SK-N-SH (cell line): ENCODE measurements at regions not wholly inside any gene's neighbourhood (a gene's known extent, or its start where the extent isn't known, plus 50 kb on each side); places are given as distances from the start of the nearest gene placed in this dataset.

Experiments
- CTCF ChIA-PET: fragments of 300-600, 350-600 bp; formaldehyde crosslinking; extraction: SDS; loops from one replicate; lab custom pipeline; 2021; lab: Yijun Ruan, JAX
- POLR2A ChIA-PET: fragments of 350-600 bp; sonication (Branson Sonifier 250); formaldehyde crosslinking; extraction: SDS; loops from one replicate; lab custom pipeline; 2020; ENCODE audit warnings: antibody characterized with exemption, inconsistent platforms; lab: Yijun Ruan, JAX
- DNase-seq: peaks from one replicate; pipeline ENCODE4 v3.0.0; 2012
- H2AFZ ChIP-seq: fragments of 200-600 bp; sonication (generic); 2 replicates; pipeline ENCODE4 v1.8.1; 2016; ENCODE audit warnings: antibody characterized with exemption, mild to moderate bottlenecking, low read depth
- H3F3A ChIP-seq: fragments of 200-600 bp; sonication (generic); replicated peaks from 2 replicates; pipeline ENCODE3; 2016; ENCODE audit warnings: antibody characterized with exemption, mild to moderate bottlenecking; ENCODE audit not compliant: insufficient read depth
- H3K27ac ChIP-seq, 2 experiments: fragments of 200-500 bp in 1 of 2; fragments of 200-600 bp in 1 of 2; sonication (Bioruptor generic) in 1 of 2; sonication (generic), shearing (Covaris generic) in 1 of 2; 2 replicates each; pipeline versions ENCODE4 v1.5.1 to v1.6.1; 2014 to 2016; ENCODE audit warnings: low read depth in 2 of 2, inconsistent platforms in 1 of 2, low read length in 1 of 2, mild to moderate bottlenecking in 1 of 2, mixed read lengths in 1 of 2
- H3K27me3 ChIP-seq: fragments of 200-600 bp; sonication (generic), shearing (Covaris generic); 2 replicates; pipeline ENCODE4 v1.6.1; 2016; ENCODE audit warnings: mixed run types; ENCODE audit not compliant: insufficient read depth
- H3K36me3 ChIP-seq, 2 experiments: fragments of 200-500 bp in 1 of 2; fragments of 200-600 bp in 1 of 2; sonication (Bioruptor generic) in 1 of 2; sonication (generic) in 1 of 2; replicated peaks in 1 of 2; 2 replicates each; pipeline versions ENCODE3 to v1.5.1; 2014 to 2016; ENCODE audit warnings: low read length in 1 of 2, mild to moderate bottlenecking in 1 of 2; ENCODE audit not compliant: insufficient read depth in 2 of 2, control insufficient read depth in 1 of 2
- H3K4me1 ChIP-seq, 2 experiments: fragments of 200-500 bp in 1 of 2; fragments of 200-600 bp in 1 of 2; sonication (Bioruptor generic) in 1 of 2; sonication (generic), shearing (Covaris generic) in 1 of 2; 2 replicates each; pipeline versions ENCODE4 v1.5.1 to v1.6.1; 2014 to 2016; ENCODE audit warnings: low read depth in 1 of 2, low read length in 1 of 2, mixed run types in 1 of 2; ENCODE audit not compliant: insufficient read depth in 2 of 2, control insufficient read depth in 1 of 2
- H3K4me2 ChIP-seq: fragments of 200-600 bp; sonication (generic), shearing (Covaris generic); 2 replicates; pipeline ENCODE4 v1.6.1; 2017; ENCODE audit warnings: mixed run types
- H3K4me3 ChIP-seq, 2 experiments: fragments of 200-500 bp in 1 of 2; fragments of 200-600 bp in 1 of 2; sonication (Bioruptor generic) in 1 of 2; sonication (generic), shearing (Covaris generic) in 1 of 2; 2 replicates each; pipeline versions ENCODE4 v1.5.1 to v1.8.1; 2014 to 2016; ENCODE audit warnings: low read depth in 2 of 2, inconsistent platforms in 1 of 2, low read length in 1 of 2, mild to moderate bottlenecking in 1 of 2, mixed read lengths in 1 of 2, moderate library complexity in 1 of 2
- H3K79me2 ChIP-seq: fragments of 200-600 bp; sonication (generic); 2 replicates; pipeline ENCODE4 v1.8.1; 2017; ENCODE audit warnings: mild to moderate bottlenecking; ENCODE audit not compliant: insufficient read depth
- H3K9ac ChIP-seq: fragments of 200-600 bp; sonication (generic); 2 replicates; pipeline ENCODE4 v1.6.1; 2017; ENCODE audit warnings: mixed run types
- H3K9me2 ChIP-seq: fragments of 200-600 bp; sonication (generic); 2 replicates; pipeline ENCODE4 v1.6.1; 2017; ENCODE audit warnings: mixed run types
- H3K9me3 ChIP-seq: fragments of 200-600 bp; sonication (generic); 2 replicates; pipeline ENCODE4 v1.6.1; 2017; ENCODE audit warnings: mixed run types, mild to moderate bottlenecking, moderate library complexity
- H4K20me1 ChIP-seq: fragments of 200-600 bp; sonication (generic); 2 replicates; pipeline ENCODE4 v1.6.1; 2017; ENCODE audit warnings: mild to moderate bottlenecking, mixed run types; ENCODE audit not compliant: insufficient read depth
- ELF1 ChIP-seq: IDR thresholded peaks from 2 replicates; pipeline ENCODE4 v1.4.0; 2012
- EP300 ChIP-seq, 2 experiments: IDR thresholded peaks; 2 replicates each; pipeline versions ENCODE4 v1.4.0 to v1.6.1; 2012; ENCODE audit warnings: borderline replicate concordance in 1 of 2, low read depth in 1 of 2, low read length in 1 of 2
- FOSL2 ChIP-seq: IDR thresholded peaks from 2 replicates; pipeline ENCODE4 v1.4.0; 2012; ENCODE audit warnings: low read depth, mild to moderate bottlenecking, moderate library complexity, borderline replicate concordance
- FOXJ3 ChIP-seq: sonication (generic); formaldehyde crosslinking; IDR thresholded peaks from 2 replicates; pipeline ENCODE4 v1.5.1; 2020; ENCODE audit warnings: mild to moderate bottlenecking, missing genetic modification reagents
- JUND ChIP-seq: IDR thresholded peaks from 2 replicates; pipeline ENCODE4 v1.4.0; 2012
- MEF2A ChIP-seq: IDR thresholded peaks from 2 replicates; pipeline ENCODE4 v1.4.0; 2012; ENCODE audit warnings: low read depth, borderline replicate concordance
- NFIC ChIP-seq: IDR thresholded peaks from 2 replicates; pipeline ENCODE4 v1.4.0; 2012; ENCODE audit warnings: borderline replicate concordance
- POLR2AphosphoS5 ChIP-seq: IDR thresholded peaks from 2 replicates; pipeline ENCODE4 v1.6.1; 2012; ENCODE audit warnings: low read depth, low read length
- RAD21 ChIP-seq: IDR thresholded peaks from 2 replicates; pipeline ENCODE4 v1.6.1; 2012; ENCODE audit warnings: mild to moderate bottlenecking, low read length
- RCOR1 ChIP-seq: fragments of 150-350 bp; IDR thresholded peaks from 2 replicates; pipeline ENCODE4 v1.6.1; 2017; ENCODE audit warnings: antibody characterized with exemption, low read length
- SMC3 ChIP-seq: IDR thresholded peaks from 2 replicates; pipeline ENCODE4 v1.6.1; 2012; ENCODE audit warnings: low read depth, low read length, improper control_type of control experiment
- TAF1 ChIP-seq: IDR thresholded peaks from 2 replicates; pipeline ENCODE4 v1.6.1; 2012; ENCODE audit warnings: low read depth, mild to moderate bottlenecking, low read length, moderate library complexity, borderline replicate concordance
- TCF12 ChIP-seq: IDR thresholded peaks from 2 replicates; pipeline ENCODE4 v1.4.0; 2012
- TEAD4 ChIP-seq: IDR thresholded peaks from 2 replicates; pipeline ENCODE4 v1.4.0; 2012; ENCODE audit warnings: mild to moderate bottlenecking, borderline replicate concordance; ENCODE audit not compliant: insufficient read depth
- WGBS: methylation state at CpG from one replicate; pipeline ENCODE4 v1.1.6; 2017; ENCODE audit warnings: low lambda C conversion rate; 5-methylcytosine and 5-hydroxymethylcytosine counted together
- TF ChIP-seq, protein P1 (sequence below): IDR thresholded peaks from 2 replicates; pipeline ENCODE4 v1.6.1; 2012; ENCODE audit warnings: mild to moderate bottlenecking, low read depth, low read length, moderate library complexity
- TF ChIP-seq, protein P2 (sequence below): IDR thresholded peaks from 2 replicates; pipeline ENCODE4 v1.4.0; 2012; ENCODE audit warnings: low read depth, borderline replicate concordance

DNA sequence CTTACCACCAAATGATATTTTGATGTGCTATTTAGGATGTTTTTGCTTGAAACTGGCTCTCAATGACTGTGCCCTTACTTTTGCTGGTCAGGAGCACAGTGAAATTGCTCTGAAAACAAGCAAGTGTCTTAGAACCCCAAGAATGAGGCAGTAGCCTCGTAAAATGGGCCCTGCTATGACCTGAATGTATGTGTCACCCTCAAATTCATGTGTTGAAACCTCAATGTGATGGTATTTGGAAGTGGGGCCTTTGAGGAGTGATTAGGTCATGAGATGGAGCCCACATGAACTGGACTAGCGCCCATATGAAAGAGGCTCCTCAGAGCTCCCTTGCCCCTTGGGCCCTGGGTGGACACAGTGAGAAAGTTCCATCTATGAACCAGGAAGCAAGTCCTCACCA, 155.2 kb downstream of the ZIC5 start:
- Histone ChIP-seq H3K9me2 (no peaks in the 10 kb centered on the region), H3K79me2 (no peaks in the 10 kb centered on the region), H3K4me2 (no peak overlapping the region), H3K4me1 (peaks cover 0 to 2% of the 10 kb centered on the region in 2 experiments; a peak in 1 of 4 replicates), H2AFZ (no peak overlapping the region), H4K20me1 (no peaks in the 10 kb centered on the region), H3K36me3 (no peaks in the 10 kb centered on the region), H3K27me3 (no peaks in the 10 kb centered on the region), H3K9me3 (no peaks in the 10 kb centered on the region), H3K4me3 (no peak overlapping the region), H3F3A (peaks cover 6% of the 10 kb centered on the region), H3K9ac (no peak overlapping the region), H3K27ac (no peak overlapping the region)
- CTCF ChIA-PET = interaction anchor here (1.2 kb wide), 1 partner anchor 31 kb away, joined by 4 read pairs; no protein-coding TSS in a partner anchor
- WGBS = 37% methylated on average over 2 of the region's 2 CpGs
- DNase-seq = no peak
- POLR2A ChIA-PET = no interaction called here
- TF ChIP-seq FOSL2 (no peak), EP300 (IDR thresholded peaks at IDR 0.05; ENCODE audit: borderline replicate concordance in 1 of 2, low read depth in 1 of 2, low read length in 1 of 2) (no peak), NFIC (no peak), SMC3 (no peak), MEF2A (no peak), POLR2AphosphoS5 (no peak), JUND (no peak), ELF1 (no peak), TAF1 (no peak), TCF12 (no peak), TEAD4 (no peak), RAD21 (no peak), RCOR1 (no peak), FOXJ3 (CRISPR knock-in tag) (no peak)
- TF ChIP-seq, protein P1, sequence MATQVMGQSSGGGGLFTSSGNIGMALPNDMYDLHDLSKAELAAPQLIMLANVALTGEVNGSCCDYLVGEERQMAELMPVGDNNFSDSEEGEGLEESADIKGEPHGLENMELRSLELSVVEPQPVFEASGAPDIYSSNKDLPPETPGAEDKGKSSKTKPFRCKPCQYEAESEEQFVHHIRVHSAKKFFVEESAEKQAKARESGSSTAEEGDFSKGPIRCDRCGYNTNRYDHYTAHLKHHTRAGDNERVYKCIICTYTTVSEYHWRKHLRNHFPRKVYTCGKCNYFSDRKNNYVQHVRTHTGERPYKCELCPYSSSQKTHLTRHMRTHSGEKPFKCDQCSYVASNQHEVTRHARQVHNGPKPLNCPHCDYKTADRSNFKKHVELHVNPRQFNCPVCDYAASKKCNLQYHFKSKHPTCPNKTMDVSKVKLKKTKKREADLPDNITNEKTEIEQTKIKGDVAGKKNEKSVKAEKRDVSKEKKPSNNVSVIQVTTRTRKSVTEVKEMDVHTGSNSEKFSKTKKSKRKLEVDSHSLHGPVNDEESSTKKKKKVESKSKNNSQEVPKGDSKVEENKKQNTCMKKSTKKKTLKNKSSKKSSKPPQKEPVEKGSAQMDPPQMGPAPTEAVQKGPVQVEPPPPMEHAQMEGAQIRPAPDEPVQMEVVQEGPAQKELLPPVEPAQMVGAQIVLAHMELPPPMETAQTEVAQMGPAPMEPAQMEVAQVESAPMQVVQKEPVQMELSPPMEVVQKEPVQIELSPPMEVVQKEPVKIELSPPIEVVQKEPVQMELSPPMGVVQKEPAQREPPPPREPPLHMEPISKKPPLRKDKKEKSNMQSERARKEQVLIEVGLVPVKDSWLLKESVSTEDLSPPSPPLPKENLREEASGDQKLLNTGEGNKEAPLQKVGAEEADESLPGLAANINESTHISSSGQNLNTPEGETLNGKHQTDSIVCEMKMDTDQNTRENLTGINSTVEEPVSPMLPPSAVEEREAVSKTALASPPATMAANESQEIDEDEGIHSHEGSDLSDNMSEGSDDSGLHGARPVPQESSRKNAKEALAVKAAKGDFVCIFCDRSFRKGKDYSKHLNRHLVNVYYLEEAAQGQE = no peak
- TF ChIP-seq, protein P2, sequence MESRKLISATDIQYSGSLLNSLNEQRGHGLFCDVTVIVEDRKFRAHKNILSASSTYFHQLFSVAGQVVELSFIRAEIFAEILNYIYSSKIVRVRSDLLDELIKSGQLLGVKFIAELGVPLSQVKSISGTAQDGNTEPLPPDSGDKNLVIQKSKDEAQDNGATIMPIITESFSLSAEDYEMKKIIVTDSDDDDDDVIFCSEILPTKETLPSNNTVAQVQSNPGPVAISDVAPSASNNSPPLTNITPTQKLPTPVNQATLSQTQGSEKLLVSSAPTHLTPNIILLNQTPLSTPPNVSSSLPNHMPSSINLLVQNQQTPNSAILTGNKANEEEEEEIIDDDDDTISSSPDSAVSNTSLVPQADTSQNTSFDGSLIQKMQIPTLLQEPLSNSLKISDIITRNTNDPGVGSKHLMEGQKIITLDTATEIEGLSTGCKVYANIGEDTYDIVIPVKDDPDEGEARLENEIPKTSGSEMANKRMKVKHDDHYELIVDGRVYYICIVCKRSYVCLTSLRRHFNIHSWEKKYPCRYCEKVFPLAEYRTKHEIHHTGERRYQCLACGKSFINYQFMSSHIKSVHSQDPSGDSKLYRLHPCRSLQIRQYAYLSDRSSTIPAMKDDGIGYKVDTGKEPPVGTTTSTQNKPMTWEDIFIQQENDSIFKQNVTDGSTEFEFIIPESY = no peak
